PC-9 (cell line): ENCODE measurements at regions not wholly inside any gene's neighbourhood (a gene's known extent, or its start where the extent isn't known, plus 50 kb on each side); places are given as distances from the start of the nearest gene placed in this dataset.

Experiments
- BruUV-seq: library from RNA; stranded (reverse); fragments of 400-500 nt; replicated peaks from 2 replicates; lab custom pipeline; 2021; lab: Mats Ljungman, UMichigan
- CTCF ChIA-PET: fragments of 300-600 bp; sonication (Branson Sonifier 250); formaldehyde crosslinking; loops from one replicate; lab custom pipeline; 2022; ENCODE audit warnings: antibody characterized with exemption; lab: Charles Lee
- POLR2A ChIA-PET: fragments of 300-600 bp; sonication (Branson Sonifier 250); formaldehyde crosslinking; loops from one replicate; lab custom pipeline; 2022; ENCODE audit warnings: antibody characterized with exemption; ENCODE audit not compliant: unreplicated experiment; lab: Charles Lee
- DNase-seq, 2 experiments: peaks; one replicate each; pipeline versions ENCODE4 v3.0.0 to v3.0.0-alpha.2; 2015 to 2022; ENCODE audit warnings: mixed read lengths in 1 of 2
- H2AFZ ChIP-seq: fragments of 200-600 bp; sonication (generic); 2 replicates; pipeline ENCODE4 v1.8.1; 2017; ENCODE audit warnings: antibody characterized with exemption
- H3F3A ChIP-seq: fragments of 200-600 bp; sonication (generic); 2 replicates; pipeline ENCODE4 v1.8.1; 2017; ENCODE audit warnings: antibody characterized with exemption, mild to moderate bottlenecking, low read depth; ENCODE audit not compliant: insufficient read depth
- H3K27ac ChIP-seq: fragments of 200-600 bp; sonication (generic); 2 replicates; pipeline ENCODE4 v1.6.1; 2016; ENCODE audit warnings: mixed run types
- H3K27me3 ChIP-seq: fragments of 200-600 bp; sonication (generic); 2 replicates; pipeline ENCODE4 v1.6.1; 2016; ENCODE audit warnings: low read depth, mixed run types; ENCODE audit not compliant: insufficient read depth
- H3K36me3 ChIP-seq: fragments of 200-600 bp; sonication (generic); 2 replicates; pipeline ENCODE4 v1.6.1; 2016; ENCODE audit warnings: low read depth, mixed run types
- H3K4me1 ChIP-seq: fragments of 200-600 bp; sonication (generic); replicated peaks from 2 replicates; pipeline ENCODE4 v1.6.1; 2016; ENCODE audit warnings: mixed run types; ENCODE audit not compliant: insufficient read depth
- H3K4me2 ChIP-seq: fragments of 200-600 bp; sonication (generic); 2 replicates; pipeline ENCODE4 v1.6.1; 2017; ENCODE audit warnings: mixed run types
- H3K4me3 ChIP-seq: fragments of 200-600 bp; sonication (generic); 2 replicates; pipeline ENCODE4 v1.6.1; 2016; ENCODE audit warnings: mixed run types
- H3K79me2 ChIP-seq: fragments of 200-600 bp; sonication (generic); 2 replicates; pipeline ENCODE4 v1.6.1; 2017; ENCODE audit warnings: low read depth, mixed run types
- H3K9me2 ChIP-seq: fragments of 200-600 bp; sonication (generic); 2 replicates; pipeline ENCODE4 v1.8.1; 2017; ENCODE audit warnings: mild to moderate bottlenecking; ENCODE audit not compliant: insufficient read depth
- H3K9me3 ChIP-seq: fragments of 200-600 bp; sonication (generic); 2 replicates; pipeline ENCODE4 v1.8.1; 2016; ENCODE audit warnings: low read depth; ENCODE audit not compliant: insufficient read depth
- H4K20me1 ChIP-seq: fragments of 200-600 bp; sonication (generic); 2 replicates; pipeline ENCODE4 v1.8.1; 2017; ENCODE audit not compliant: insufficient read depth
- CTCF ChIP-seq: fragments of 200-600 bp; sonication (generic); conservative IDR thresholded peaks from 2 replicates; pipeline ENCODE4 v1.6.1; 2017; ENCODE audit warnings: mixed run types, antibody characterized with exemption, mild to moderate bottlenecking, moderate library complexity
- EZH2 ChIP-seq: fragments of 200-600 bp; sonication (generic); IDR thresholded peaks from 2 replicates; pipeline ENCODE4 v1.8.0; 2017; ENCODE audit warnings: antibody characterized with exemption, low read depth
- intact Hi-C: fragments of 100-400 bp; cut with micrococcal nuclease; formaldehyde crosslinking; loops from one replicate; pipeline ENCODE4 v1.10.0; 2022; ENCODE audit not compliant: unreplicated experiment

DNA sequence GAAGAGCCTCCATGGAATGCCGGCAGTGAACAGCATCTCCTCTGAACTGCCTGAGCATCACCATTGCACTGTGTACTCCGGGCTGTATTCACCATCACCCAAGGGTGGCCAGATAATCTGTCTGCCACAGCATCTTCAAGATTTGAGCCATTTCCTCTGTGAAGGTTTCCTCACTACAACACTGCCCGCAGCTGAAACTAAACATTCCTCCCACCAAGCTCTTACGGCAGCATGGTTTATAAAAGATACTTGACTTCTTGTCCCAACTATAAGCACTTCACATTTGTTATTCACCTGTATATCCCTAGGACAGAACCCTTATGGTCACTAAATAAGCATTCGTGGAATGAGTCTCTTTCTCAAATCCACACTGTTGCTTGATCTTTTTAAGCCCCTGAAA is 125.9 kb downstream of the SST start:
- Histone ChIP-seq H3K27ac (no peak overlapping the region), H3K4me2 (no peak overlapping the region), H3K27me3 (peaks cover 72% of the 10 kb centered on the region), H3K4me3 (no peak overlapping the region), H3K79me2 (no peaks in the 10 kb centered on the region), H2AFZ (no peak overlapping the region), H3K36me3 (no peaks in the 10 kb centered on the region), H3K9me3 (no peaks in the 10 kb centered on the region), H3K9me2 (no peaks in the 10 kb centered on the region), H3K4me1 (no peaks in the 10 kb centered on the region), H4K20me1 (no peaks in the 10 kb centered on the region), H3F3A (no peaks in the 10 kb centered on the region)
- DNase-seq, result no peak
- ChIA-PET POLR2A (no interaction called here), CTCF (no interaction called here)
- no TSS peak for BruUV-seq
- intact Hi-C loops, result no loop called here
- no peak for TF ChIP-seq EZH2
- no peak for TF ChIP-seq CTCF

DNA sequence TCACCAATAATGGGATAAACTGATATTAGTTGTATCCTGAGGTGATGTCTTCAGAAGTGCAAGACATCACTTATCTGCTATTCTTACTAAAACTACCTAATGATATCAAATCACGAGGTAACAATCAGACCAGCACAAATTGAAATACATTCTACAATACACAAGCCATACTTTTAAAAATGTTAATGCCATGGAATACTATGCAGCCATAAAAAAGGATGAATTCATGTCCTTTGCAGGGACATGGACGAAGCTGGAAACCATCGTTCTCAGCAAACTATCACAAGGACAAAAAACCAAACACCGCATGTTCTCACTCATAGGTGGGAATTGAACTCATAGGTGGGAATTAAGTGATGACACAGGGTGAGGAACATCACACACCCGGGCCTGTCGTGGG is 129.3 kb downstream of the SST start:
- no peak overlapping the region for H3K27ac ChIP-seq
- no peak for DNase-seq
- H2AFZ ChIP-seq, result no peak overlapping the region
- peaks cover 67% of the 10 kb centered on the region for H3K27me3 ChIP-seq
- H3K4me1 ChIP-seq, result no peaks in the 10 kb centered on the region
- no peaks in the 10 kb centered on the region for H3K9me2 ChIP-seq
- no peaks in the 10 kb centered on the region for H3F3A ChIP-seq
- no peaks in the 10 kb centered on the region for H3K9me3 ChIP-seq
- ChIA-PET POLR2A (no interaction called here), CTCF (no interaction called here)
- no peak overlapping the region for H3K4me2 ChIP-seq
- no TSS peak for BruUV-seq
- H3K4me3 ChIP-seq, result no peak overlapping the region
- intact Hi-C loops, result no loop called here
- H3K79me2 ChIP-seq, result no peaks in the 10 kb centered on the region
- TF ChIP-seq CTCF (no peak), EZH2 (no peak)
- no peaks in the 10 kb centered on the region for H4K20me1 ChIP-seq
- H3K36me3 ChIP-seq, result no peaks in the 10 kb centered on the region

GRCh38 chr3:187536185-187536584 is 134.0 kb downstream of the SST start:
- no peaks in the 10 kb centered on the region for H3K4me1 ChIP-seq
- H3K27ac ChIP-seq, result no peak overlapping the region
- no peak overlapping the region for H3K4me3 ChIP-seq
- H4K20me1 ChIP-seq, result no peaks in the 10 kb centered on the region
- TF ChIP-seq CTCF (no peak), EZH2 (no peak)
- no TSS peak for BruUV-seq
- ChIA-PET CTCF (no interaction called here), POLR2A (interaction anchor here (0.7 kb wide), 1 partner anchor 220 kb away, joined by 3 read pairs; no protein-coding TSS in a partner anchor)
- no peaks in the 10 kb centered on the region for H3K9me3 ChIP-seq
- H3K27me3 ChIP-seq, result peaks cover 49% of the 10 kb centered on the region; the same call in 1 of the 2 replicates
- intact Hi-C loops, result no loop called here
- DNase-seq, result no peak
- H3K36me3 ChIP-seq, result no peaks in the 10 kb centered on the region
- H3K4me2 ChIP-seq, result no peak overlapping the region
- H3K79me2 ChIP-seq, result no peaks in the 10 kb centered on the region
- no peaks in the 10 kb centered on the region for H3K9me2 ChIP-seq
- H3F3A ChIP-seq, result no peaks in the 10 kb centered on the region
- no peak overlapping the region for H2AFZ ChIP-seq
